WERI-Rb-1 (cell line): ENCODE measurements at regions not wholly inside any gene's neighbourhood (a gene's known extent, or its start where the extent isn't known, plus 50 kb on each side); places are given as distances from the start of the nearest gene placed in this dataset.

Source experiments
- DNase-seq: peaks from one replicate; pipeline ENCODE4 v3.0.0-alpha.2; 2020
- H3K27ac ChIP-seq: fragments of 250-450 bp; sonication (Bioruptor Pico); 2 replicates; pipeline ENCODE4 v1.5.1; 2020; ENCODE audit warnings: mild to moderate bottlenecking, moderate library complexity
- H3K27me3 ChIP-seq: fragments of 250-450 bp; sonication (Bioruptor Pico); 2 replicates; pipeline ENCODE4 v1.5.1; 2021; ENCODE audit warnings: mild to moderate bottlenecking, low read depth, moderate library complexity; ENCODE audit not compliant: insufficient read depth, severe bottlenecking
- H3K36me3 ChIP-seq: fragments of 250-450 bp; sonication (Bioruptor Pico); 2 replicates; pipeline ENCODE4 v1.5.1; 2020; ENCODE audit warnings: mild to moderate bottlenecking, moderate library complexity
- H3K4me3 ChIP-seq: 2 replicates; pipeline ENCODE4 v1.5.1; 2011; ENCODE audit warnings: low read depth, mild to moderate bottlenecking, control low read depth, low read length
- H3K9me3 ChIP-seq: fragments of 250-450 bp; sonication (Bioruptor Pico); 2 replicates; pipeline ENCODE4 v1.5.1; 2021; ENCODE audit warnings: mild to moderate bottlenecking, moderate library complexity; ENCODE audit not compliant: severe bottlenecking
- TF ChIP-seq, protein P1 (sequence below): IDR thresholded peaks from 2 replicates; pipeline ENCODE4 v1.5.1; 2011; ENCODE audit warnings: low read depth, mild to moderate bottlenecking, control low read depth, inconsistent platforms, low read length

GRCh38 chr4:104589264-104589868 is 94.7 kb upstream of the CXXC4 start:
- TF ChIP-seq, protein P1, sequence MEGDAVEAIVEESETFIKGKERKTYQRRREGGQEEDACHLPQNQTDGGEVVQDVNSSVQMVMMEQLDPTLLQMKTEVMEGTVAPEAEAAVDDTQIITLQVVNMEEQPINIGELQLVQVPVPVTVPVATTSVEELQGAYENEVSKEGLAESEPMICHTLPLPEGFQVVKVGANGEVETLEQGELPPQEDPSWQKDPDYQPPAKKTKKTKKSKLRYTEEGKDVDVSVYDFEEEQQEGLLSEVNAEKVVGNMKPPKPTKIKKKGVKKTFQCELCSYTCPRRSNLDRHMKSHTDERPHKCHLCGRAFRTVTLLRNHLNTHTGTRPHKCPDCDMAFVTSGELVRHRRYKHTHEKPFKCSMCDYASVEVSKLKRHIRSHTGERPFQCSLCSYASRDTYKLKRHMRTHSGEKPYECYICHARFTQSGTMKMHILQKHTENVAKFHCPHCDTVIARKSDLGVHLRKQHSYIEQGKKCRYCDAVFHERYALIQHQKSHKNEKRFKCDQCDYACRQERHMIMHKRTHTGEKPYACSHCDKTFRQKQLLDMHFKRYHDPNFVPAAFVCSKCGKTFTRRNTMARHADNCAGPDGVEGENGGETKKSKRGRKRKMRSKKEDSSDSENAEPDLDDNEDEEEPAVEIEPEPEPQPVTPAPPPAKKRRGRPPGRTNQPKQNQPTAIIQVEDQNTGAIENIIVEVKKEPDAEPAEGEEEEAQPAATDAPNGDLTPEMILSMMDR: no peak
- Histone ChIP-seq H3K9me3 (no peaks in the 10 kb centered on the region), H3K27me3 (no peaks in the 10 kb centered on the region), H3K27ac (no peak overlapping the region), H3K4me3 (no peak overlapping the region), H3K36me3 (no peaks in the 10 kb centered on the region)
- DNase-seq: no peak

GRCh38 chr4:104591510-104591911 is 96.8 kb upstream of the CXXC4 start:
- Histone ChIP-seq H3K27me3 (no peaks in the 10 kb centered on the region), H3K4me3 (no peak overlapping the region), H3K27ac (peak overlapping the region; percentile 80), H3K9me3 (no peaks in the 10 kb centered on the region), H3K36me3 (no peaks in the 10 kb centered on the region)
- DNase-seq: peak; percentile 96
- TF ChIP-seq, protein P1: no peak

DNA sequence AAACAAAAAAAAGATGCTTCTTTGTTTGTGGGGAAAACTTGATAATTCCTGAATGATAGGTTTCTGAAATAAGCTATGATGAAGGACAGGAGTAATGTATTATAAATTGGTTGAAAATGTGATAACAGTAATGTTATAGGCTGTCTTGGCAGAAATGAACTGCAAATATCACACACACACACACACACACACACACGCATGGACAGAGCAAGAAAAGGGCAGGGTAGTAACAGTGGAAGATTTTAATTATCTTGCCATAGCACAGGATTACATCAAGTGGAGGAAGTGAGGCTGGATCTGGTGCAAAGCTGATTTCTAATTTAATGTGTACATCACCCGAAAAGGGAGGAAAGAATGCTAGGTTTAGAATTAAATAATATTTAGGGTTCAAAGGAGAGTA is 97.5 kb upstream of the CXXC4 start:
- no peak overlapping the region for H3K4me3 ChIP-seq
- H3K36me3 ChIP-seq: no peaks in the 10 kb centered on the region
- DNase-seq: no peak
- peak overlapping the region; percentile 80 for H3K27ac ChIP-seq
- TF ChIP-seq, protein P1: no peak
- H3K9me3 ChIP-seq: no peaks in the 10 kb centered on the region
- no peaks in the 10 kb centered on the region for H3K27me3 ChIP-seq

GRCh38 chr4:104593019-104593418 is 98.3 kb upstream of the CXXC4 start:
- TF ChIP-seq, protein P1: no peak
- Histone ChIP-seq H3K4me3 (no peak overlapping the region), H3K27ac (no peak overlapping the region), H3K9me3 (no peaks in the 10 kb centered on the region), H3K36me3 (no peaks in the 10 kb centered on the region), H3K27me3 (no peaks in the 10 kb centered on the region)
- no peak for DNase-seq

GRCh38 chr4:104596189-104596588 is 101.5 kb upstream of the CXXC4 start:
- DNase-seq: no peak
- TF ChIP-seq, protein P1: no peak
- Histone ChIP-seq H3K36me3 (no peaks in the 10 kb centered on the region), H3K27me3 (no peaks in the 10 kb centered on the region), H3K9me3 (no peaks in the 10 kb centered on the region), H3K4me3 (no peak overlapping the region), H3K27ac (no peak overlapping the region)

- no peak for DNase-seq
Measured at GRCh38 chr4:104615496-104615895, 120.8 kb upstream of the CXXC4 start.

More at GRCh38 chr4:104615496-104615895, 120.8 kb upstream of the CXXC4 start:
- Histone ChIP-seq H3K27ac (no peak overlapping the region), H3K36me3 (no peaks in the 10 kb centered on the region), H3K27me3 (no peaks in the 10 kb centered on the region), H3K4me3 (no peak overlapping the region), H3K9me3 (peaks cover 4% of the 10 kb centered on the region)
- TF ChIP-seq, protein P1: no peak
